Ascending aorta (tissue), 2 donors: ENCODE measurements at regions not wholly inside any gene's neighbourhood (a gene's known extent, or its start where the extent isn't known, plus 50 kb on each side); places are given as distances from the start of the nearest gene placed in this dataset.

Experiments used
- DNase-seq, 2 donors: peaks; one replicate each; pipeline ENCODE4 v3.0.0-alpha.2; 2019; ENCODE audit warnings: low spot score in 2 of 2
- H3K27ac ChIP-seq, 2 donors: fragments of 200-600 bp; sonication (generic); one replicate each; pipeline ENCODE4 v1.5.1; 2016 to 2017; ENCODE audit warnings: mild to moderate bottlenecking in 1 of 2
- H3K27me3 ChIP-seq: fragments of 200-600 bp; sonication (generic); one replicate; pipeline ENCODE4 v1.5.1; 2017
- H3K36me3 ChIP-seq, 2 donors: fragments of 200-600 bp; sonication (generic); one replicate each; pipeline ENCODE4 v1.5.1; 2016
- H3K4me1 ChIP-seq, 2 donors: fragments of 200-600 bp; sonication (generic); one replicate each; pipeline ENCODE4 v1.5.1; 2016 to 2017; ENCODE audit warnings: mild to moderate bottlenecking in 1 of 2
- H3K4me3 ChIP-seq, 2 donors: fragments of 200-600 bp; sonication (generic); one replicate each; pipeline ENCODE4 v1.5.1; 2016 to 2017; ENCODE audit warnings: mild to moderate bottlenecking in 1 of 2
- H3K9me3 ChIP-seq, 2 donors: fragments of 200-600 bp; sonication (generic); one replicate each; pipeline ENCODE4 v1.5.1; 2016
- CTCF ChIP-seq, 3 experiments: fragments of 200-600 bp in 2 of 3; fragments of 450-650 bp in 1 of 3; sonication (generic) in 2 of 3; IDR thresholded peaks; one replicate each; pipeline ENCODE4 v1.5.1; 2016 to 2019; ENCODE audit warnings: antibody characterized with exemption in 3 of 3, mild to moderate bottlenecking in 1 of 3, moderate library complexity in 1 of 3
- intact Hi-C: fragments of 100-400 bp; cut with DNase I; formaldehyde crosslinking; loops from one replicate; pipeline ENCODE4 v1.15.1; 2023

DNA sequence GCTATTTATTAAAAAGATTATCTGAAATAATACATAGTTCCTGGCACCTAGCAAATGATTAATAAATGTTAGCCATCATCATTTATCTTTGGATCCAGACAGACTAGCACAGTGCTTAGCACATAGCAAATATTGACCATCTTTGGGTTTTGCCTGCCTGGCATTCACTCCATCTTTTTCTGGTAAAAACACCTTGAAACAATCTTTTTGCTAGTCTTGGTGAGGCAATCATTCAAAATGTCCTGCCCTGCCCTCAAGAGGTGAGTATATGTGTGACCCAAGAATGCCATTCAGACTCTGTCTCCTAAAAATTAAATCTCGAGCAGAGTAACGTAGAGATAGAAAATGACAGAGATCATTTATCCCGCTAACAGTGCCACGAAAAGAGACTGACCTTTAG, 78.3 kb upstream of the ZNF280D start:
- Histone ChIP-seq H3K27ac (peak overlapping the region; percentile 68 to 79), H3K9me3 (peaks cover 0 to 13% of the 10 kb centered on the region in 2 donors), H3K27me3 (no peaks in the 10 kb centered on the region), H3K36me3 (no peaks in the 10 kb centered on the region), H3K4me3 (no peak overlapping the region), H3K4me1 (peaks cover 0 to 6% of the 10 kb centered on the region in 2 donors)
- peak in 1 of 3 experiments; percentile 4 for TF ChIP-seq CTCF (IDR thresholded peaks at IDR 0.05)
- intact Hi-C loops = no loop called here
- no peak for DNase-seq

GRCh38 chr15:56808160-56808559, 74.9 kb upstream of the ZNF280D start:
- Histone ChIP-seq H3K36me3 (no peaks in the 10 kb centered on the region), H3K27ac (no peak overlapping the region), H3K9me3 (peaks cover 0 to 13% of the 10 kb centered on the region in 2 donors), H3K27me3 (no peaks in the 10 kb centered on the region), H3K4me3 (no peak overlapping the region), H3K4me1 (peaks cover 0 to 6% of the 10 kb centered on the region in 2 donors)
- TF ChIP-seq CTCF (IDR thresholded peaks at IDR 0.05) = no peak
- no peak for DNase-seq
- intact Hi-C loops = loop anchor here (10.0 kb wide), 1 partner anchor 107 kb away; the partner anchor contains the start of gene TCF12

DNA sequence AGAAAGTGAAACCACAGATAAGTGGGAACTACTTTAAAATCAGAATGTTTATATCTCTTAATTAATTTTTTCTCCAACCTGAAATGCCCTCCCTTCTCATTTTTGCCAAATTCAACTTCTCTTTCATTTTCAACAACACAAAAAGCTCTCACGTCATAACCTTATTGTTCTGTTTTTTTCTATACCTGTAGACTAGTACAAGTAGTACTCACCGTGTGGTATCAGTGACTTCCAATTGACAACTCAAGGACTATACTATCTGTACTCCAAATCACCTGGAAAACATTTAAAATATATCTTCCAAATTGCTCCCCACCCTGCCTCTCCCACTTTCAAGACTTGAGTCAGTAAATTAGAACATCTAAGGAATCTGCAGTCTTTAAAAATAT, 72.8 kb upstream of the ZNF280D start:
- H3K27me3 ChIP-seq = no peaks in the 10 kb centered on the region
- no peaks in the 10 kb centered on the region for H3K4me1 ChIP-seq
- no peaks in the 10 kb centered on the region for H3K36me3 ChIP-seq
- H3K27ac ChIP-seq = no peak overlapping the region
- peaks cover 0 to 13% of the 10 kb centered on the region in 2 donors for H3K9me3 ChIP-seq
- intact Hi-C loops = loop anchor here (10.0 kb wide), 1 partner anchor 109 kb away; the partner anchor contains the start of gene TCF12
- H3K4me3 ChIP-seq = peak overlapping the region in 1 of 2 donors; percentile 22
- DNase-seq = no peak
- TF ChIP-seq CTCF (IDR thresholded peaks at IDR 0.05) = no peak

GRCh38 chr15:56805466-56806147, 72.3 kb upstream of the ZNF280D start:
- H3K9me3 ChIP-seq = peaks cover 0 to 13% of the 10 kb centered on the region in 2 donors
- no peak overlapping the region for H3K27ac ChIP-seq
- TF ChIP-seq CTCF (IDR thresholded peaks at IDR 0.05) = no peak
- DNase-seq = peak in 1 of 2 donors; percentile 69
- H3K36me3 ChIP-seq = no peaks in the 10 kb centered on the region
- no peaks in the 10 kb centered on the region for H3K27me3 ChIP-seq
- H3K4me1 ChIP-seq = no peaks in the 10 kb centered on the region
- H3K4me3 ChIP-seq = peak overlapping the region; percentile 20 to 22
- intact Hi-C loops = loop anchor here (10.0 kb wide), 1 partner anchor 109 kb away; the partner anchor contains the start of gene TCF12

DNA sequence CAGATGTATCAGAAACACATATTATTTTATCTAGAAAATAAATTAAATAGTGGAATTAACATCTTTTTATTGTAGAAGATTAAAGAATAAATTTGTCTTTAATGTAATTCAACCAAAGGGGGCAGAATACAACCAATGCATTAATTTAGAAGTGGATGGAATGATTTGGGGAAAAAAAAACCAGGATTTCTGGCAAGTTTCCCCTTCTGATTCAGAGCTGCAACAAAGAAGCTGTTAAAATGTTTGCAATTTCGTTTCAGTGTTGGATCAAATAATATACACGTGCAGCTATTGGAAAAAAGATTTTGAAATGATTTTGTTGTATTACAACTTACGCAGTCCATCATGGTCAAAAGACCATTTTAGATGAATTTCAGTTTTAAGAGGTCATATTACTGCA, 71.6 kb upstream of the ZNF280D start:
- Histone ChIP-seq H3K36me3 (no peaks in the 10 kb centered on the region), H3K4me1 (no peaks in the 10 kb centered on the region), H3K9me3 (peaks cover 0 to 13% of the 10 kb centered on the region in 2 donors), H3K4me3 (no peak overlapping the region), H3K27me3 (no peaks in the 10 kb centered on the region), H3K27ac (no peak overlapping the region)
- TF ChIP-seq CTCF (IDR thresholded peaks at IDR 0.05) = no peak
- no peak for DNase-seq
- intact Hi-C loops = loop anchor here (10.0 kb wide), 1 partner anchor 110 kb away; the partner anchor contains the start of gene TCF12
